Stromal cell of bone marrow (primary cell): ENCODE measurements at regions not wholly inside any gene's neighbourhood (a gene's known extent, or its start where the extent isn't known, plus 50 kb on each side); places are given as distances from the start of the nearest gene placed in this dataset.

Experiments used
- DNase-seq: peaks from one replicate; pipeline ENCODE4 v3.0.0-alpha.2; 2012; ENCODE audit warnings: low read depth

DNA sequence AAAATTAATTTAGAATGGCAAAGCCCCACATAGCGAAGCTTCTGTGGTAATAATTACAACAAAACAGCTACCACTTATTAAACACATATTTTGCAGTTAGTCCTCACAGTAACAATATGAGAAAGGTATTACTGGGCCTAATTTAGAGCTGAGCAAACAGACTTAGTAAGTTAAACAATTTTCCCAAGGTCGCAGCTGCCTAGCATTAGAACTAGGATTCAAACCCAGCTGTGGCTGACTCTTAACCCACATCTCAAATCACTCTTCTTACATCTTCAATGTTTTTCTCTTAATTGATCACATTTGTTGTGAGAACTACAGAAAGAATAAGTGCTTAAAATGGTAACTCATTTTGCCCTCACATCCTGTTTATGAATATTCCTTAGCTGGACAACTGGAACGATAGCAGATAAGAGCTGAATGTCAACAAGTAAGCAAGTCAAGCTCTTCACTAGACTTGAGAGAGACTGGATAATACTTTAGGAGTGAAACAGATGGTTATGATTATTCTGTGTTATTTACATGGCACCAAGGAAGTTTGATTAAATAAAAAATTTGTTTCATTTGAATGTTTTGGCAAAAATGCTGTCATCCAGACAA, 59.4 kb upstream of the TMEM17 start:
- DNase-seq = no peak

DNA sequence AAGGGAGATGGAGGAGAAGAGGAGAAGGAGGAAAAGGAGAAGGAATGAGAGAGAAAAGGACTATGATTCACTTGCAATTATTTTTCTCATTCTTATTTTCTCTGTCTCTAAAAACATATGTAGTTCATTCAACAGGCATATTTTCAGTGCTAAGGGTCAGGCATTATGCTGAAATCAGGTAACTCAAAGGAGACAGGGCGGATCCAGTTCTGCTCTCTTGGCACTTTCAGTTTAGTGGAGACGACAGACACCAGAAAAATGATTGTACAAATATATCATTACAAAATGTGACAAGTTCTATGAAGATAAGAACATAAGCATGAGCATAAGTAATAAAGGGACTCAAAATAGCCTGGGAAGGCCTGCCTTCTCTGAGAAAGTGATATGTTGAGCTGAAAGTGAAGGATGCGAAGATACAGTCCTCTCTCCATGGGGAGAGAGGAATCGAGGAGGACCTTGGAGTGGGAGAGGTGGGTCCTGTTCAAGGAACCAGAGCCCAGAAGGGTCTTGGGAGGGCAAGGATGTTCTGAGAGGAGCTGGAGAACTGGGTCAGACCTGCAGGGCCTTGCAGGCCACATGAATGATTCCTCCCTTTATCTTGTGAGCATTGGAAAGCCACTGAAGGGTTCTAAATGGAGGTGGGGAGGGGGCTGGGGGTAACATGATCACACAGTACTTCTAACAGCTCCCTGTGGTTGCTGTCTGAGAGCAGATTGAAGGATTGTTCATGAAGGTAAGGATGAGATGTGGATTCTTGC, 58.6 kb upstream of the TMEM17 start:
- DNase-seq = no peak

DNA sequence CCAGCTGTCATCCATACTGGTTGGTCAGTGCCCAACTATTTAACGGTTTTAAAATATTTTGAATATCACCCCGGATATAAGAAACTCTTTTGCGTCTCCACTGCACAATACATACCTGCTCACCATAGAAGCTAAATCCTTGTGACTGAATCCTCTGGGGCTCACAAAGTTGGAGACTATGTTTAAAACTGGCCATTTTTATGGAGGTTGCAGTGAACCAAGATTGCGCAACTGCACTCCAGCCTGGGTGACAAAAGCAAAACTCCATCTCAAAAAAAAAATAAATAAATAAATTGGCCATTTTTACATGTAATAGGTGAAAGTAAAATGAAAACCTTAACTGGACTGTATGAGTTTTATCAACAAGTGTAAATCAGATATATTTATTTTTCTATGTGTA, 55.6 kb upstream of the TMEM17 start:
- DNase-seq = no peak

DNA sequence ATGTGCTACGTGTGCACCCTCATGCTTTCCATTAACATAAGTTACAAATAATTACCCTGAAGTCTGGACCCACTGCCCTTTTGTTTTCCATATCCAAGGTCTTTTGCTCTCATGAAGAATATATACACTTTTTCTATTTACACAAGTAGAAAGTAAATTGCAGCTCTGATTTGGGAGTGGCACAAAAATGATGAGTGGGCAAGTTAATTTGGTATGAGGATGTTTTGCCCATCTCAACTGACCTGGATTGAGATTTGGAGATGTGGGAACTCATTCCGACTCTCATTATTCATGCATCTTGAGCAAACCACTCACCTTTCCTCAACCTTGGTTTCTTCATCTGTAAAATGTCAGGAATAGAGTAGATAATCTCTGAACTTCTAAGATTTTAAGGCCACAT, 53.6 kb upstream of the TMEM17 start:
- DNase-seq = no peak

DNA sequence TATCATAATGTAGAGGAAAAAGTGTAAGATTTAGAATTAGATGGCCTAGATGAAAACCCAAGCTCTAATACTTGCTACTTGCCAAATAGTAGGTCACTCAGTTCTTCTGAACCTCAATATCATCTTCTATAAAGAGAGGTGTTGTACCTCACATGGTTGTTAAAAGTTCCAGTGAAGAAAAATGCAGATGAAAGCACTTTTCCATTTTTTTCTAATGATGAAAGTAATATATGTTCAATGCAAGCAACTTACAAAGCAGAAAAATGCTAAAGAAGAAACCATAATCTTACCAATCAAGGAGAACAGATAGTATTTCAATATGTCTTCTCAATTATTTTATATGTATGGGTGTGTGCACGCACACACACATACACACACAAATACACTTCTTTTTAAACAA, 52.7 kb upstream of the TMEM17 start:
- no peak for DNase-seq

DNA sequence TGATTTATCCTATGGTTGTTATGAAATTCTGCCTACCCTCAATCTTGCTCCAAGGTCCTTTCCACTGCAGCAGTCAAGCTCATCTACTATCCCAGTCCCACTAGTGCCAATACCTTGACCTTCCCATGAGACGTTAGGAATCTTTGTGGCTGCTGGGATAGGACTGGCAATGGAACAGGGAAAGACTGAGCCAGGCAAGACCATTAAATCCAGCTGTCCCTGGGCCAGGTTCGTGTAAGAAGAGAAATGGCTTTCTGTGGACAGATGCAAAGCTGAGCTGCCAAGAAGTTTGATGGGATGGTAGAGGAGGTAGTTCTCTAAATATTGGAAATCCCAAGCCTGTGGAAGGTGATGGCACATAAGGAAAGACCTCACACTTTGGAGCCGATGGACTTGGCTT, 50.1 kb upstream of the TMEM17 start:
- no peak for DNase-seq
